ENCODE measurements at regions not wholly inside any gene's neighbourhood (a gene's known extent, or its start where the extent isn't known, plus 50 kb on each side); places are given as distances from the start of the nearest gene placed in this dataset.

DNA sequence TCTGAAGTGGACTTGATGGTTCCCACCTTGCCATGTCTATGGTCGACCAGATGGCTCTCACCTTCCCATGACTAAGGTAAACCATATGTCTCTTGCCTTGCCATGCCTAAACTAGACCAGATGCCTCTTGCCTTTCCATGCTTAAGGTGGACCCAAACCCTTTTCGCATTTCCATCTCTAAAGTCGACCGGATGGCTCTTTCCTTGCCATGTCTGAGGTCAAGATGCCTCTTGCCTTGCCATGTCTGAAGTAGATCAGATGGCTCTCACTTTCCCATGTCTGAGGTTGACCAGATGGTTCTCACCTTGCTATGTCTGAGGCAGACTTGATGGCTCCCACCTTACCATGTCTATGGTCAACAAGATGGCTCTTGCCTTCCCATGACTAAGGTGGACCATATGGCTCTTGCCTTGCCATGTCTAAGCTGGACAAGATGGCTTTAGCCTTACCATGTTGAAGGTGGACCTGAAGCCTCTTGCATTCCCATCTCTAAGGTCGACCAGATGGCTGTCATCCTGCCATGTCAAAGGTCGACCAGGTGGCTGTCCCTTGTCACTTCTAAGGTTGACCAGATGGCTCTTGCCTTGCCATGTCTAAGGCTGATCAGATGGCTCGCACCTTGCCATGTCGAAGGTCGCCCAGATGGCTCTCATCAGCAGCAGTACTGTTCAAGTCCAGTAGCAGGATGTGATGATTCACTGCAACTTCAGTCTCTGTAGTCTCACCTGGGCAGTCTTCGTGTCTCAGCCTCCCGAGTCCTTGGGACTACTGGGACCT is 1439.4 kb downstream of the UQCRFS1 start:
- DNase-seq (ENCODE audit: low spot score) (no peak), ATAC-seq (ENCODE audit: low read depth) (no peak)
- TF ChIP-seq, protein P1, sequence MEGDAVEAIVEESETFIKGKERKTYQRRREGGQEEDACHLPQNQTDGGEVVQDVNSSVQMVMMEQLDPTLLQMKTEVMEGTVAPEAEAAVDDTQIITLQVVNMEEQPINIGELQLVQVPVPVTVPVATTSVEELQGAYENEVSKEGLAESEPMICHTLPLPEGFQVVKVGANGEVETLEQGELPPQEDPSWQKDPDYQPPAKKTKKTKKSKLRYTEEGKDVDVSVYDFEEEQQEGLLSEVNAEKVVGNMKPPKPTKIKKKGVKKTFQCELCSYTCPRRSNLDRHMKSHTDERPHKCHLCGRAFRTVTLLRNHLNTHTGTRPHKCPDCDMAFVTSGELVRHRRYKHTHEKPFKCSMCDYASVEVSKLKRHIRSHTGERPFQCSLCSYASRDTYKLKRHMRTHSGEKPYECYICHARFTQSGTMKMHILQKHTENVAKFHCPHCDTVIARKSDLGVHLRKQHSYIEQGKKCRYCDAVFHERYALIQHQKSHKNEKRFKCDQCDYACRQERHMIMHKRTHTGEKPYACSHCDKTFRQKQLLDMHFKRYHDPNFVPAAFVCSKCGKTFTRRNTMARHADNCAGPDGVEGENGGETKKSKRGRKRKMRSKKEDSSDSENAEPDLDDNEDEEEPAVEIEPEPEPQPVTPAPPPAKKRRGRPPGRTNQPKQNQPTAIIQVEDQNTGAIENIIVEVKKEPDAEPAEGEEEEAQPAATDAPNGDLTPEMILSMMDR (IDR thresholded peaks at IDR 0.05; ENCODE audit: poor library complexity, severe bottlenecking): no peak
- Histone ChIP-seq H3K4me1 (ENCODE audit: insufficient read depth, poor library complexity, severe bottlenecking) (no peaks in the 10 kb centered on the region), H3K9me3 (ENCODE audit: severe bottlenecking) (peaks cover 8% of the 10 kb centered on the region), H3K36me3 (ENCODE audit: low read depth) (peaks cover 21% of the 10 kb centered on the region), H3K27ac (ENCODE audit: poor library complexity, severe bottlenecking) (no peak overlapping the region), H3K4me3 (ENCODE audit: severe bottlenecking) (no peak overlapping the region), H3K27me3 (ENCODE audit: insufficient read depth, poor library complexity, severe bottlenecking) (no peaks in the 10 kb centered on the region)

DNA sequence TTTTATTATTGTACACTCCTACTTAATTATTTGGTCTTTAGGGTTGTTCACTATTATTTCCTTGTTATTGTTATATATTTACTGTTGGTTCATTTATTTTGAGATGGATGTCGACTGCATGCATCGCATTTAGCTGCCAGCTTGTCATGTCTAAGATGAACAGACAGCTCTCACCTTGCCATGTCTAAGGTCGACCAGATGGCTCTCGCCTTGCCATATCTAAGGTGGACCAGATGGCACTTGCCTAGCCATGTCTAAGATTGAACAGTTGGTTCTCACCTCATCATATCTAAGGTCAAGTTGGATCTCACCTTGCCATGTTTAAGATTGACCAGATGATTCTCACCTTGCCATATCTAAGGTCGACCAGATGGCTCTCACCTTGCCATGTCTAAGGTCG is 1440.9 kb downstream of the UQCRFS1 start:
- Histone ChIP-seq H3K4me1 (ENCODE audit: insufficient read depth, poor library complexity, severe bottlenecking) (no peaks in the 10 kb centered on the region), H3K27me3 (ENCODE audit: insufficient read depth, poor library complexity, severe bottlenecking) (no peaks in the 10 kb centered on the region), H3K4me3 (ENCODE audit: severe bottlenecking) (no peak overlapping the region), H3K27ac (ENCODE audit: poor library complexity, severe bottlenecking) (no peak overlapping the region), H3K9me3 (ENCODE audit: severe bottlenecking) (peaks cover 8% of the 10 kb centered on the region), H3K36me3 (ENCODE audit: low read depth) (peaks cover 21% of the 10 kb centered on the region)
- no peak for ATAC-seq (ENCODE audit: low read depth)
- DNase-seq (ENCODE audit: low spot score): no peak
- TF ChIP-seq, protein P1 (IDR thresholded peaks at IDR 0.05; ENCODE audit: poor library complexity, severe bottlenecking): no peak

DNA sequence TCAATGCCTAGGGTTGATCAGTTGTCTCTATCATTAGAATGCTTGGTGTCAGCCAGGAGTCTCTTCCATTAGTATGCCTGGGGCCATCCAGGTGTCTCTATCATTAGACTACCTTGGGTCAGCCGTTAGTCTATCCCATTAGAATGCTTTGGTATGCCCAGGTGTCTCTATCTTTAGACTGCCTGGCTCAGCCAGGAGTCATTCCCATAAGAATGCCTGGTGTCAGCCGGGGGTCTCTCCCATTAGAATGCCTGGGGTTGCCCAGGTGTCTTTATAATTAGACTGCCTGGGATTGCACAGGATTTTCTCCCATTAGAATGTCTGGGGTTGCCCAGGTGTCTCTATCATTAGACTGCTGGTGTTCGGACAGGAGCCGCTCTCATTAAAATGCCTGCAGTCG is 1442.9 kb downstream of the UQCRFS1 start:
- Histone ChIP-seq H3K9me3 (ENCODE audit: severe bottlenecking) (peaks cover 8% of the 10 kb centered on the region), H3K27ac (ENCODE audit: poor library complexity, severe bottlenecking) (no peak overlapping the region), H3K36me3 (ENCODE audit: low read depth) (peaks cover 8% of the 10 kb centered on the region), H3K27me3 (ENCODE audit: insufficient read depth, poor library complexity, severe bottlenecking) (no peaks in the 10 kb centered on the region), H3K4me1 (ENCODE audit: insufficient read depth, poor library complexity, severe bottlenecking) (no peaks in the 10 kb centered on the region), H3K4me3 (ENCODE audit: severe bottlenecking) (no peak overlapping the region)
- TF ChIP-seq, protein P1 (IDR thresholded peaks at IDR 0.05; ENCODE audit: poor library complexity, severe bottlenecking): no peak
- ATAC-seq (ENCODE audit: low read depth) (no peak), DNase-seq (ENCODE audit: low spot score) (no peak)

DNA sequence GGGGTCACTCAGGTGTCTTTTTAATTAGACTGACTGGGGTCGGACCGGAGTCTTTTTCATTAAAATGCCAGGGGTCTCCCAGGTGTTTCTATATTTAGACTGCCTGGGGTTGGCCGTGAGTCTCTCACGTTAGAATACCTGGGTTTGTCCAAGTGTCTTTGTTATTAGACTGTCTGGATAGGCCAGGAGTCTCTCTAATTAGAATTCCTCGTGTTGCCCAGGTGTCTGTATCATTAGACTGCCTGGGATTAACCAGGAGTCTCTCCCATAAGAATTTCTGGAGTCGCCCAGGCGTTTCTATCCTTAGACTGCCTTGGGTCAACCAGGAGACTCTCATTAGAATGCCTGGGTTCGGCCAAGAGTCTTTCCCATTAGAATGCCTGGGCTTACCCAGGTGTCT is 1445.7 kb downstream of the UQCRFS1 start:
- H3K27ac ChIP-seq (ENCODE audit: poor library complexity, severe bottlenecking): no peak overlapping the region
- DNase-seq (ENCODE audit: low spot score): no peak
- H3K36me3 ChIP-seq (ENCODE audit: low read depth): no peaks in the 10 kb centered on the region
- TF ChIP-seq, protein P1 (IDR thresholded peaks at IDR 0.05; ENCODE audit: poor library complexity, severe bottlenecking): no peak
- peaks cover under 1% of the 10 kb centered on the region for H3K9me3 ChIP-seq (ENCODE audit: severe bottlenecking)
- H3K4me3 ChIP-seq (ENCODE audit: severe bottlenecking): no peak overlapping the region
- H3K4me1 ChIP-seq (ENCODE audit: insufficient read depth, poor library complexity, severe bottlenecking): no peaks in the 10 kb centered on the region
- ATAC-seq (ENCODE audit: low read depth): no peak
- H3K27me3 ChIP-seq (ENCODE audit: insufficient read depth, poor library complexity, severe bottlenecking): no peaks in the 10 kb centered on the region
